ENCODE measurements at regions not wholly inside any gene's neighbourhood (a gene's known extent, or its start where the extent isn't known, plus 50 kb on each side); places are given as distances from the start of the nearest gene placed in this dataset.

- peak; percentile 66 for ATAC-seq
- no peak for TF ChIP-seq ZNF565 (CRISPR knock-in tag; conservative IDR thresholded peaks at IDR 0.05; ENCODE audit: low read depth)
- TF ChIP-seq CREB5 (CRISPR knock-in tag; IDR thresholded peaks at IDR 0.05; ENCODE audit: low read depth), result no peak
- no peak for TF ChIP-seq ZFP30 (CRISPR knock-in tag; IDR thresholded peaks at IDR 0.05)
- no peak for TF ChIP-seq ESRRG (CRISPR knock-in tag; IDR thresholded peaks at IDR 0.05)
- TF ChIP-seq RARB (CRISPR knock-in tag; IDR thresholded peaks at IDR 0.05), result no peak
- TF ChIP-seq ZNF70 (CRISPR knock-in tag; IDR thresholded peaks at IDR 0.05), result no peak
- TF ChIP-seq BACH2 (CRISPR knock-in tag; IDR thresholded peaks at IDR 0.05; ENCODE audit: borderline replicate concordance), result no peak
- TF ChIP-seq OSR1 (CRISPR knock-in tag; IDR thresholded peaks at IDR 0.05), result no peak
- TF ChIP-seq ZC3H10 (CRISPR knock-in tag; IDR thresholded peaks at IDR 0.05), result no peak
- TF ChIP-seq ISL1 (CRISPR knock-in tag; IDR thresholded peaks at IDR 0.05), result no peak
- TF ChIP-seq TSHZ2 (CRISPR knock-in tag; IDR thresholded peaks at IDR 0.05), result no peak
- no peak for TF ChIP-seq SNAI2 (CRISPR knock-in tag; IDR thresholded peaks at IDR 0.05)
- no peak for TF ChIP-seq ZFP3 (CRISPR knock-in tag; IDR thresholded peaks at IDR 0.05)
- no peak for TF ChIP-seq ARNTL (CRISPR knock-in tag; IDR thresholded peaks at IDR 0.05; ENCODE audit: borderline replicate concordance, low read depth)
- TF ChIP-seq POU6F1 (CRISPR knock-in tag; IDR thresholded peaks at IDR 0.05; ENCODE audit: borderline replicate concordance, low read depth), result no peak
- TF ChIP-seq PATZ1 (CRISPR knock-in tag; IDR thresholded peaks at IDR 0.05; ENCODE audit: borderline replicate concordance), result no peak
Observed at GRCh38 chr5:99061299-99061698, 132.5 kb upstream of the CHD1 start.

- ATAC-seq, result peak; percentile 62
- no peak for TF ChIP-seq GLIS3 (CRISPR knock-in tag; IDR thresholded peaks at IDR 0.05)
- no peak for TF ChIP-seq POU6F1 (CRISPR knock-in tag; IDR thresholded peaks at IDR 0.05; ENCODE audit: borderline replicate concordance, low read depth)
- TF ChIP-seq CSDC2 (CRISPR knock-in tag; IDR thresholded peaks at IDR 0.05), result no peak
- no peak for TF ChIP-seq CREB5 (CRISPR knock-in tag; IDR thresholded peaks at IDR 0.05; ENCODE audit: low read depth)
Observed at GRCh38 chr5:99060306-99061261, 131.8 kb upstream of the CHD1 start.

GRCh38 chr5:99059685-99060084 is 130.9 kb upstream of the CHD1 start:
- ATAC-seq, result no peak

More at GRCh38 chr5:99059685-99060084, 130.9 kb upstream of the CHD1 start:
- TF ChIP-seq CSDC2 (CRISPR knock-in tag; IDR thresholded peaks at IDR 0.05) (no peak), SNAI2 (CRISPR knock-in tag; IDR thresholded peaks at IDR 0.05) (no peak), ZNF70 (CRISPR knock-in tag; IDR thresholded peaks at IDR 0.05) (no peak), ZC3H10 (CRISPR knock-in tag; IDR thresholded peaks at IDR 0.05) (no peak), CSRNP3 (CRISPR knock-in tag; IDR thresholded peaks at IDR 0.05) (no peak), ISL1 (CRISPR knock-in tag; IDR thresholded peaks at IDR 0.05) (no peak), BACH2 (CRISPR knock-in tag; IDR thresholded peaks at IDR 0.05; ENCODE audit: borderline replicate concordance) (no peak), ESRRG (CRISPR knock-in tag; IDR thresholded peaks at IDR 0.05) (no peak)

Measured in SK-N-SH treated with all-trans-retinoic acid at 6 μM for 48 hours (cell line).